PFSK-1 (cell line): ENCODE measurements at regions not wholly inside any gene's neighbourhood (a gene's known extent, or its start where the extent isn't known, plus 50 kb on each side); places are given as distances from the start of the nearest gene placed in this dataset.

Source experiments
- FOXP2 ChIP-seq: optimal IDR thresholded peaks from 2 replicates; pipeline ENCODE3; 2011; ENCODE audit warnings: borderline replicate concordance, control low read depth, inconsistent platforms; ENCODE audit not compliant: insufficient read depth; ENCODE audit errors: extremely low read length, extremely low read depth
- POLR2AphosphoS5 ChIP-seq: IDR thresholded peaks from 2 replicates; pipeline ENCODE4 v1.6.1; 2012; ENCODE audit warnings: low read depth, mild to moderate bottlenecking, control low read depth, low read length, moderate library complexity
- REST ChIP-seq, 2 experiments: IDR thresholded peaks; 2 replicates each; pipeline versions ENCODE4 v1.6.1 to v1.8.0; 2011 to 2012; ENCODE audit warnings: low read depth in 2 of 2, low read length in 2 of 2, control low read depth in 1 of 2, inconsistent platforms in 1 of 2, mild to moderate bottlenecking in 1 of 2, moderate library complexity in 1 of 2; ENCODE audit not compliant: insufficient read depth in 1 of 2
- SIN3A ChIP-seq: IDR thresholded peaks from 2 replicates; pipeline ENCODE4 v1.6.1; 2012; ENCODE audit warnings: mild to moderate bottlenecking, low read length, moderate library complexity, borderline replicate concordance; ENCODE audit not compliant: insufficient read depth
- TAF1 ChIP-seq: IDR thresholded peaks from 2 replicates; pipeline ENCODE4 v1.6.1; 2012; ENCODE audit warnings: low read length, control low read depth, borderline replicate concordance; ENCODE audit not compliant: insufficient read depth

GRCh38 chr11:134837887-134838232, 425.8 kb upstream of the B3GAT1 start:
- TF ChIP-seq POLR2AphosphoS5 (no peak), TAF1 (no peak), REST (IDR thresholded peaks at IDR 0.05; ENCODE audit: insufficient read depth in 1 of 2, low read depth in 2 of 2, low read length in 2 of 2) (no peak), SIN3A (no peak), FOXP2 (no peak)
